ENCODE measurements at regions not wholly inside any gene's neighbourhood (a gene's known extent, or its start where the extent isn't known, plus 50 kb on each side); places are given as distances from the start of the nearest gene placed in this dataset.
"Not testable (repeated sequence)": the region's sequence is repeated elsewhere in the genome, so short reads cannot be mapped to it uniquely, and the experiment has no call there.

DNA sequence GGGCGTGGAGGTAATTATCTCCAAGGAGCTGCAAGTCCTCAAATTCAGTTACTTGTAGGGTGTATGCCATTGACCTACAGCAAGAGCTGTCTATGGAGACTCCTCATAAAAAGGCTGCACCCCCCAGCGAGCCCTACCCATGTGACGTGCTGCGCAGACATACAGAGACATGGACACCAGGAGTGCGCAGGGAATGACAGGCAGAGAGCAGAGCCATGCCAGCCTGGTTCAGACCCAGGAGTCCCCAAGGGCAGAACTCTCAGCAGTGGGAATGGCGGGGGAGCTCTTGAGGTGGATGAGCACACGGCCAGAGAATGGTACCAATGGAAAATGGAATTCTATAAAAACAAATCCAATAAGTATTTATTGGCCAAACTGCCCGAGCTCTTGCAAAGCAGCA lies 310.1 kb downstream of the MYCN start:
- no peak for DNase-seq

DNA sequence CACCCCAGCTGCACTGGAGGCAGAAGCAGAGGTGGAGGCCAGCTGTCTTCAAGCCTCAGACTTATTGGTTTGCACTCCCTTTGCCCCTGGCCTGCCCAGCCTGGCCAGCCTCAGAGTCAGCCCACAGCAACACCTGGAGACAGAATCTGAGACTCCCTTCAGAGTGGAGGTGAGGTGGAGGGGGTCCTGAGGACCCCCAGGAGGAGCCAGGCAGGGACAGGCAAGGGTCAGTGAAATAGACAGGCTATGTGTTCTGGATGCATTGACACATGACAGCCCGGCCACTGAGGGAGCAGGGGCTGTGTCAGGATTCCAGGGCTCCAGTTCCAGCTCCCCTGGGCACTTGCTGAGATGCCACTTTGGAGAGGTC lies 309.7 kb downstream of the MYCN start:
- no peak for DNase-seq

DNA sequence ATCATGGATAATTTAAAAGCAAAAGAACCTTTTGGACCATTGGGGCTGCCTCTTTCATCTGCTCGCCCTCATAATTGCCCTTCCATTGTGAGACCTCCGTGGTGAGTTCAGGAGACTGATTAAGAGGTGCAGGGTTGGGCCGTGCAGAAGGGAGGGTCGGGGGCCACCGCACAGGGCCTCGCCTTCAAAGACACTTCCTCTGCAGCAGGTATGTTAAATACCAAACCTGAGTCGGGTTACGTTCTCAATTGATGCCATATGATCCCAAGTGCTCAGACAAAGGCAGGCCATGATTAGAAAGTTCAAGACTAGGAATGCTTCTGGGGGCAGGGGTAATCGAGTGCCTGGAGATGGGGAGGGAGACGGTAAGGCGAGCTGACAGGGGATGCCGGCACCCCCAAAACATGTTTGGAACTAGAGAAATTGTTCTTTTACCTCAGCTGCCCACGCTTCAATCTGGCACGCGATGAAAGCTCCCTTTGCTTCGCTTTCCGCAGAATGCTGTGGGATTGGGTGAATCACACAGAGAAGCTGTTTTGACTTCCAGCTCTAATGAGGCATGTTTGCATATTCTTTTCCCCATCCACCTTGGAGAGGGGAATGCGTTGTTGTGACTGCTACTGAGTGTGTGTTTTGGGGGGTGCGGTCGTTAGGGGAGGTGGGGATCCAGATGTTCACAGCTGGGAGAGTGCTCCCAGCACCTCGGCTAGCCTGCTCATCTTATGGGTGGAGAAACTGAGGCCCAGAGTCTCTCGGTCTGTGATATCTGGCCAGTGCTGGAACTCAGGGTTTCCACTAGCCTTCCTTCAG lies 309.1 kb downstream of the MYCN start:
- DNase-seq = no peak

DNA sequence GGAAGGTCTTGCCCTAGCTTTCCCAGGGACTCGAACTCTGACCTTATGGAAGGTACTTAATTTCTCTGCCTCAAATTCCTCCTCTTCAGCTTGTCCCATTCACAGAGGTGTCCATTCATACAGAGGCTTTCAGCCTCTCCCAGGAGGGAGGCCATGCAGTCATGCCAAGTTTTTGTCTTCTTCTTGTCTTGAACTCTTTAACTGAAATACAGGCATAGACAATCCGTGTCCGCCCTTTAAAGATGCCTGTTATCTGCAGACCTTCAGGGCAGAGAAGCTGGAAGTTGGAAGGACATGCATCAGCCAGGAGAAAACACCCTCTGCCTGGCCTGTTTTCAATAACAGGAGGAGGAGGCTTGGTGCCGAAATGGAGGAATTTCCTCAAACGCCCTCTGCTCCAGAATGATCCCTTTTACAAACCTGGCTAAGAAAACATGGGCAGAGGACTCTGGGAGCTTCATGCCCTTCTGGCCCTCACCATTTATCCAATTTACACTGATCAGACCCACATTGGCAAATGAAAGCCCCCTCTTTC lies 308.3 kb downstream of the MYCN start:
- DNase-seq = no peak

DNA sequence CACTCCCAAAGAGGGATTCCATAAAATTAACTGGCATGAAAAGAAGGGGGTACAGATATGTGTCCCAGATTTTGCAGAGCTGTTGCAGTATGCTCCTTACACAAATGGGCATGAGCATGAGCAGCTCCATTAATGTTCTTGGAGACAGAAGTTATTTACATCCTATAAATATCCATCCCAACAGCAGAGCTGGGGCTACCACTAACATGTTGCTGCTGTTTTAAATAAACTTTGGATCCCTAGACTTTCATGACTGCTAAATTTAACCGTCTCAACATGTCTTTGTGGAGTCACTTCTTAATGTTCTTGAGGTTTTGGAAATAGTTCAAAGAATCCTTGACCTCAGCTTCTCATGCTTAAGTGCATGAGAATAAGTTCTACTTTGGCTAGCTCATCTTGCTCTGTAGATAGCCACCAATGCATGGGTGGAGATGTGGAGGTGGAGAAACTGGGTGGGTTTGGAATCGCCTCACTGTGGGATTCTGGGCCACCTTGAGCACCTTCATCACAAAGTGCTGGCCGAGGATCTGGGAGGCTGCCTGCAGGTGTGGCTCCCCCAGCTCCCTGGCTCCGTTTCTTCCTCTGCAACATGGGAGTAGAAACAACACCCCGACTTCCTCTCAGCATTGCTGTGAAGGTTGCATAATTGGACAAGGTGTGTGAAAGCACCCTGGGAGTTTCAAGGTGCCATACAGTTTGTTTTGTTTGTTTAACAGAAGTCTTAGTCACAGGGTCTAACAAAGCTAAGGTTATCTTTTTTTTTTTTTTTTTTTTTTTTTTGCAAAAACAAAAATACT lies 307.2 kb downstream of the MYCN start:
- DNase-seq = no peak

DNA sequence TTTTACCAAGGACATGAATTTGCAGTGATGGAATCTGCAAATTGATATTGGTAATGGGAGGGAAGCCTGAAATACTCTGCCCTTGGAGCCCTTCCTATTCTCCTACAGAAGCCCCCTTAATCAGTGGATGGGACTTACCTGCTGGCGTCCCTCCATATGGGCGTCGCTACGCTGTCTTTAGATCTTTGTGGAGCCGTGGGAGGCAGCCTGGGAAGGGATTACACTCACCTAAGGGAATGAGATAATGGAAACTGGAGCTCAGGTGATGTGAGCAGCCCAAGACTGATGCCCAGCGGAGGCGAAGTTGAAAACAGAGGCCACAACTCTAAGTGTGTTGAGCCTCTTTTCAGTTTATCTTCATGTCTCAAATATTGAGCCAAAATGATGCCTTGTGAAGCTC lies 306.6 kb downstream of the MYCN start:
- no peak for DNase-seq

DNA sequence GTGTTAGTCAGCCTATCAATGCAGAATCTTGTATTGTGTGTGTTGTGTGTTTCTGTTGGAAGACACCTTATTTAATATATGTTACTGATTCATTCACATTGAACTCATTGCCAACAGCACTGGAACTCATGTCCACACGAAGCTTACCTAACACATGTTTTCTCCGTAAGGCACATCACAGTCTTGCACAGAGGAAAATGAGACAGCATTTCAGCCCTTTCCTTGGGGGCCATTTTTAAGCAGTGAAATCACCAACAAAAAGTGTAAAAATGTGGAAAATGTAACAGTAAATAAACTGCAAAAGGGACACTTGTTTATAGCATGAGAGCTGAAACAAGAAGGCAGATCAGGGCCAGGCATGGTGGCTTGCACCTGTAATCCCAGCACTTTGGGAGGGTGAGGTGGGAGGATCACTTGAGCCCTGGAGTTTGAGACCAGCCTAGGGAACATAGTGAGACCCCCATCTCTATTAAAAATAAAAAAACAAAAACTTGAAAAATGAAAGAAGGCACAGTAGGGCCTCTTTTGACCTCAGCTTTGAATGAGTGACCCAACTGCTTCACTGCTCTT lies 306.0 kb downstream of the MYCN start:
- no peak for DNase-seq

DNA sequence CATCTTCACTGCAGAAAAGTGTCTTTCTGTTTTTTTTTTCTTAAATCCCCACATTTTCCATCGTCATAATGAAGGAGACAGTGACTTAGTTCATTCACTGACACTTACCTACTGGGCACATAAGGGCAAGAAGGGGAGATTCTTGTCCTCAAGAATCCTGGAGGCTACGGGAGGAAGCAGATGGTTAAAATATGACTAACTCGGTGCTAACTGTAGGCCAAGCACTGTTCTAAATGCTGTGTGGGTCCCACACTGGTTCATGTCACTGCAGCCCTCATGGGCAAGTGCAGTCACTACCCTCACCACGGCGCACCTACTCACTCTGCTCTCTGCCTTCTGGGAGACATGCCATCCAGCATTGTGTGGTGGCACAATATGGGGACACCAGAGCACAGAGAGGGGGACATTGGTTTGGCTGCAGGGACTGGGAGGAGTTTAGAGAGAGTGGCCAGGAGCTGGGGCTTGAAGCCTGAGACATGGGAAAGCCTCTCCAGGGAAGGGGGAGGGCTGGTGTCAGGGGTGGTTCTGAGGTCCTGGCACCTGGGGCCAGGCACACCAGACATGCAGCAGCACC lies 305.2 kb downstream of the MYCN start:
- DNase-seq = no peak

DNA sequence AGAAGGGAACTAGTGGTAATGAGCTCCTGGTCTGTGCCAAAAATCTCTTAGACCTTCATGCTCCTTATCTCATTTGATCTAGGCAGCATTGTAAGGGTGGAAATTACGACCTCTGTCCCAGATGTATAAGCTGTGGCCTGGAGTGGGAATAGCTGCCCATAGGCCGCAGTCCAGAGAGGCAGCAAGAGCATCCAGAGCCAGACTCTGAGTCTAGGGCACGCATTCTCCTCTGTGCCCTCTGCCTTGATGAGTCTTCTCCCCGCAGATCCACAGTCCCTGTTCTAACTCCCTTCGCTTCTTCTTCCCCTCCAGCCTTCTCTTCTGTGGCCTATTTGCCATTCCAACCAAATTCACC lies 304.6 kb downstream of the MYCN start:
- no peak for DNase-seq

DNA sequence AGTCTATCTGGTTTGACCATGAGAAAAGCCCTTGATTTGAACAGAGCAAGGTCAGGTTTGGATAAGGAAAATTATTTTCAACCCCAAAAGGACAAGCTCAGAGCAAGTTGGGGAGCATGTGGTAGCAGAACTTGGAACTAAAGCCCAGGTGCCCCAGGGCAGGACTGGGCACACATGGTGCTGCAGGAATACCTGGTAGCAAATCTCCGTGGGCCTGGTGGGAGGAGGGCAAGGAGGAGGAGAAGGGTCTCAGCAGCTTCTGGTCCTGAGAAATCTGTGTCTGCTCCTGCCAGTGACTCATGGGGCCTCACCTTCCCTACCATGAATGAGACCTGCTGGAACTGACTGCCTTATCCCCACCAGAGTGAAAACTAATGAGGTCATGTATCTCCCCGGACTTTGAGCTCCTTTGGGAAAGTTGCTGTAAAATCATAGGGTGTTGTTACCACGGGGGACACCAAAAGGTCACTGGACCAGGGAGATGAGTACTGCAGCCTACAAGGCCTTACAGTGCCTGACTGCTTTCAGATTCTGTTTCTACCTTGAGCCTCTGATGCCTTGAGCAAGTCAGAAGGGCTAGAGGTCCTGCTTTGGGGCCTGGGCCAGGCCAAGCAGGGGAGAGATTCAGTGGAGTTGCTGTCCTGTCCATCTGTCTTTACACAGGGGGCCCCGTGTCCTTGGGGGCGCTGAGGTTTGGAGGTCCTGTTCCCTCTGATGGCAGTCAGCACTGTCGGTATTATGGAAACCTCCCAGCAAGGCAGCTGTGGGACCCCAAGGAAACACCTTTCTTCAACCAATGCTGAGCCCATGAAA lies 304.0 kb downstream of the MYCN start:
- no peak for DNase-seq

DNA sequence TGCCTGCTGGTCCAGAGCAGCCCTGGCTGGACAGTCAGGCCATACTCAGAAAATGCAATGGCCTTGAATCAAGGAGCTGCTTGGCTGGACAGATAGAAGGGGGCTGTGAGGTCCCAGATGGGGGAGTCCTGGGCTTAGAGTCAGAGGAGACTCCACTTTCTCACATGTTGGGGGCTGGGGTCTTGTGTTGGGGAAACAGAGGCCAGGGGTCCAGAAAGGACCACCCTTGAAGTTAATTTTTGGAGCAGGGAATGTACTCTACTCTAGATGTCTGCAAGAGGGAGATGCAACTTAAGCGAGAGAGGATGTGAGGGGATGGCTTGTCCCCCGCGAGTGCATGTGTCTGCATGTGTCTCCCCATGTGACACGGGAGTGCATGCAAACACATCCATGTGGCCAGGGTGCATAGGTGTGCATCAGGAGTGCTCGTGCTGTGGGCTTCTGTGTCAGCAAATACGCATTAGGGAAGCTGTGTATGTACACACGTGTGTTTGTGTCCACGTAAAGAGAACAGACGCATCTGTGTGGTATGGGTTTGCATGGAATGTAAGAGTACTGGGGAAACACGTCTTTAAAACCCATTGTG lies 303.2 kb downstream of the MYCN start:
- no peak for DNase-seq

DNA sequence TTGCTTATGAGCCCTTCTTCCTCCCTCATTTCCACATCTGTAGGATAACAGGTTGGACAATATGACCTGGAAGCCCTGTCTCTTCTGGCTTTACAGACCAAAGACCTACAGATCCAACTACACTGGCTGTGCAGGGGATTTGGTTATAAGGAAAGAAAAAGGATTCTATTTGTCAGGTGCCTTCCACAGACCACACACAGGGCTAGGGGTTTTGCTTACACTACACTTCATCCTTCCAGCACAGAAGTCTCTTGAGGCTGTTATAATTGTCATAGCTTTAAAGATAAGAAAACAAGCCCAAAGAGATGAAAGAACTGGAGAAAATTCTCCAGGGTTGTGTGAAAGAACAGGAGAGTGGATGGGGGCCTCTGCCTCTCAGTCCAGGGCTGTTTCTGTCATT lies 302.6 kb downstream of the MYCN start:
- no peak for DNase-seq

DNA sequence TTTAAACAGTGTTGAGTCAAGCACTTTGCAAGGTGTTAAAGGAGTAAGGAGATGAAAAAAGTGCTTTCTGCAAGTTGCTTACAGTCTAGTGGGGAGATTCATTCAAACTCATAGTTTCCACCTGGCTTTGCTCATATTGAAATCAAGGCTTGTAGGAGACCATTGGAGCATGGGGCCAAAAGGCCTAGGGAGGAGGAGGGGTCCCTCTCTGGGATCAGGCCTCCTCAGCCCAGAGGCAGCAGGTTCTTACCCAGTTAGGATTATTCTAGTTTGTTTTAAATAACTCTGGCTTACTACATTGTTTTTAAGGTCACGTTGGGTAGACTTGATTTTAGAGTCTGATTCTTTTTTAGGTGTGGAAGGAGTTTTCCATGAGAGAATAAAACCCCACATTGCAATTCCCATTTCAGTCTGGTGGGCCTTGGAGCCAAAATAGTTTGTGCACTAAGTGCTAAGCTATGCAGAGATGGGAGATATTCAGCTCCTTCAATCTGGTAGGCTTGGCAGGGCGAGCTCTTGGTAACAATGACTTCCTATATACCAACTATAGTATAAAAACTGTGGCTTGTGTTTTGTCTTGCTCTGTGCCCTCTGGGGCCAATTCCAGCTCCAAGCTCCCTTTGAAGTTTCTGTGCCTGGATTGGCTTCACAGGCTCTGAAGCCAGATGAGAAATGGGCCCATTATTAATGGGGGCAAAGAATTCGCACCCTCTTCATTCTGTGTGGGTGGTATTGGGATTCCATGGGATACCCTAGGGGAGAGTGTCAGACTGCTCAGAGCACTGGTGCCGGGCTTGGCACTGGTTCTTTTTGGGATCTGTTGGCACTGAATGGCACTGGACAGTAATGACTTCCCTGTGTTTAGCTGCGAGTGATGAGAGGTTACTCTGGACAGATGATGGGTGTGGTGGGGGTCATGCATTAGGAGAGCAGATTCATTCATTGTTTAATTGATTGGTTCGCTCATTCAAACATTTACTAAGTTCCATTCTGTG lies 301.1 kb downstream of the MYCN start:
- no peak for DNase-seq

DNA sequence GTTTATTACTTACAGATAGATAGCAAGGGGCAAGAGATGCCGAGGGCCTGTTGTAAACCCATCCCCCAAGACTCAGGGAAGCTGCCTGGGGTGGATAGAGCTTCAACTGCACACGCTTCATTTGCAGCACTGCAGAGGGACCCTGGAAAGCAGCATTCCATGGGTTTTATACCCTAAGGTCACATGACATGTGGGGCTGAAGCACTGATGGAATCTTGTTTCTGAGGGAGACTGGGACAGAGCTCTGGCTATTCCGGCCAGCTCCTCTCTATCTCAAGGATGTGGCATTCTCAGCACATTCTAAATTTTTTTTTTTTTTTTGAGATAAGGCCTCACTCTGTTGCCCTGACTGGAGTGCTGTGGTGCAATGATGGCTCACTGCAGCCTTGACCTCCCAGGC lies 300.1 kb downstream of the MYCN start:
- no peak for DNase-seq

DNA sequence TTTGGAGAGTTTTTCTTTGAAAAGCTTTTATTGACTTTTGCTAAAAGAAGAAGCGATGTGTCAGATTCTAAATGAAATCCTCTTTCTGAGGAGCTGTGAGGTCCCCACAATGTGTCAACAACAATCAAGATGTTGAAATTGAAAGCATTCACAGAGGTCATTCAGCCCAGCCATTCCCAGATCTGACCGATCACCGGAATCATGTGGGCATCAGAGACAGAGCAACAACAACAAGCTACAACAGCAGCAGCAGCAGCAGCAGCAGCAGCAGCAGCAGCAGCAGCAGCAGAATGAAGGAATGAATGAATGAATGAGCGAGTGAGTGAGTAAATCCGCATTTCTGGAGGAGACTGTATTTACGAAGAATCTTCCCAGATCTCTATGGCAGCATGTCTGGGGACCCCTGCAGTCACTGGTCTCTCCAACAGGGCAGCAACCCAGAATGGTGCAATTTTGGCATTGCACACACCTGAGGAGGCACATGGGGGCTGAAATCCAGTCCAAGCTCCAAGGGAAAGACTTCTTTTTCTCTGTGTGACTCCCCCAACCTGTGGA lies 299.0 kb downstream of the MYCN start:
- no peak for DNase-seq

DNA sequence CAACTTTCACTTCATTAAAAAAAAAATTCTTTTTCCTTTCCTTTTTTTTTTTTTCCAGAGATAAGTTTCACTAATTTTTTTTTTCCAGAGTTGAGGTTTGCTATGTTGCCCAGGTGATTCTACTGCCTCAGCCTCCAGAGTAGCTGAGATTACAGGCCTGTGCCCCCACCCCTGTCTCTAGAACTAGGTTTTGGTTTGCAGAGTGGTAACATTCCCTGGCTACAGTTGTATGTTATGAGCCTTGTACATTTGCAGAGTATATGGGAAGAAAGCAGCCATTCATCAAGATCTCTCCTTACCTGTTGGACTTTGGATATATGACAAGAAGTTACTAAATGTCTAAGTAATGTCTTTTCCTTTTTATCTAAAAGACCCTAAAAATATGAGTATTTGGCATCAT lies 298.4 kb downstream of the MYCN start:
- no peak for DNase-seq

DNA sequence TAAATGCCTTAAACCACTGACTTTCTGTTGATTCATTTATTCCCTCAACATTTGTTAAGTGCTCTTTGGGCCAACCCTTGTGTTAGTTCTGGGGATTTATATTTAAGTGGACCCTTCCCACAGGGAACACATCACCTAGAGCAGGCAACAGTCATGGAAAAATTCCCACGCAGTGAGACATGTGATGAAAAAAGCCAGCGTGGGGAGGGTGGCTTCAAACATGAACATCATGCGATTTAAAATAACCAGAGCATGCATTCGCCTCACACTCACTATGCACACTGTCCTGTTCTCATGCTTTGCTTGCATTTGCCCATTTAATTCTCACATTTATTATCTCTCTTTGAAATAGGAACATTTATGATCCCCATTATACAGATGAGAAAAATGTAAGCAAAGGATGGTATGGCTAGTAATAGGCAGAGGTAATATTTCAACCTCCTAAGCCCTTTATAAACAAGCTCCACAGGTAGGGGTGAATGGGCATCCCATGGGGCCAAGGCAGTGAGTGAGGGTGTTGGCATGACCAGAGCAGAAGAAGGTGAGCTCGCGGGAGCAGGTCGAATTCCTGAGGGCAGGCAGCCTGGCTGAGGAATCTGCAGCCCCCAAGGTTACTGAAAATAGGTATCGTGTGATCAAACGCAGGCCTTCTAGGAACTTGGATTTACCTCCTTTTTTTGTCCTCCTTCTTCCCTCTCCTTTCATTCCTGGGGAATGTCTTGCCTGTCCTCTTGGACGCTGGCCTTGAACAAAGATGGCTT lies 297.8 kb downstream of the MYCN start:
- no peak for DNase-seq

DNA sequence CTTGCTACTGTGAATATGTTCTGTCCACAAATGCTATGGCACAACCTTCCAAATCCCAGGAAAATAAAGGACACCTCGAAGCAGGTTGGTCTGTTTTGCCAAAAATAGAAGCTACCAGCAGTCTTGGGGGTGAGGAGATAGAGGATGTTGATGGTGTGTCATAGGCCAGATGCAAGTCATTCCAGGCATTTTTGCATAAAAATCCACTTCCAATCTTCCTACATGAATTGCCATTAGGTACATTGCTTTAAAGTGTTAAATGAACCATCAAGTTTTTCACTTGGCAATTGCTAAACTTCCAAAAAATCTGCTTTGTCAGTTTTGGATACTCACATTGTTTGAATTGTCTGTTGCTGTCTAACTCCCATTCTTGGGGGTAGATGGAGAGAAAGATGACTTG lies 295.4 kb downstream of the MYCN start:
- no peak for DNase-seq

DNA sequence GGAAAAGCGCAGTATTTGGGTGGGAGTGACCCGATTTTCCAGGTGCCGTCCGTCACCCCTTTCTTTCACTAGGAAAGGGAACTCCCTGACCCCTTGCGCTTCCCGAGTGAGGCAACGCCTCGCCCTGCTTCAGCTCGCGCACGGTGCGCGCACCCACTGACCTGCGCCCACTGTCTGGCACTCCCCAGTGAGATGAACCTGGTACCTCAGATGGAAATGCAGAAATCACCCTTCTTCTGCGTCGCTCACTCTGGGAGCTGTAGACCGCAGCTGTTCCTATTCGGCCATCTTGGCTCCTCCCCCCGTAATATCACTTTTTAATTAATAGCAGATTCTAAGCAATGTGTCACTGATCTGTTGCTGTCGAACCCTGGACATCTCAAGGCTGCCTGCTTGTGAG lies 294.9 kb downstream of the MYCN start:
- not testable (repeated sequence) for DNase-seq

DNA sequence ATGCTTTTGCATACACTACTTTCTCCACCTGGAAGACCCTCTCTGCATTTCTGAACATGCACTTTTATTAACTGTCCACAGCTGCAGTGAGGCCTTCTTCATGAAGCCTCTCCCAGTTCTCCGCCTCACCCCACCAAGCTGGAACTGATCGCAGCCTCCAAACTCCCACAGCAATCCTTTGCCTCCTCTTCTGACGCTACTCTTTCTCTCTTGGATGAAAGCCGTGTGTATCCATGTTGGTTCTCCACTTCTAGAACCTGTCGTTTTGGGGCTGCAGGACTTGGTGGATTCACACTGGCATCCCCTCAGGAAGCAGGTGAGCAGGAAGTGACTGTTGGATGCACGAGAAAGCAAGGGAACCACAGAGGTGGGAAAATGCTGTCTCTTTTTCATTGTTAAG lies 288.6 kb downstream of the MYCN start:
- DNase-seq = no peak
